PC-9 (cell line): ENCODE measurements at regions not wholly inside any gene's neighbourhood (a gene's known extent, or its start where the extent isn't known, plus 50 kb on each side); places are given as distances from the start of the nearest gene placed in this dataset.

Experiments used
- BruUV-seq: library from RNA; stranded (reverse); fragments of 400-500 nt; replicated peaks from 2 replicates; lab custom pipeline; 2021; lab: Mats Ljungman, UMichigan
- CTCF ChIA-PET: fragments of 300-600 bp; sonication (Branson Sonifier 250); formaldehyde crosslinking; loops from one replicate; lab custom pipeline; 2022; ENCODE audit warnings: antibody characterized with exemption; lab: Charles Lee
- POLR2A ChIA-PET: fragments of 300-600 bp; sonication (Branson Sonifier 250); formaldehyde crosslinking; loops from one replicate; lab custom pipeline; 2022; ENCODE audit warnings: antibody characterized with exemption; ENCODE audit not compliant: unreplicated experiment; lab: Charles Lee
- DNase-seq, 2 experiments: peaks; one replicate each; pipeline versions ENCODE4 v3.0.0 to v3.0.0-alpha.2; 2015 to 2022; ENCODE audit warnings: mixed read lengths in 1 of 2
- H2AFZ ChIP-seq: fragments of 200-600 bp; sonication (generic); 2 replicates; pipeline ENCODE4 v1.8.1; 2017; ENCODE audit warnings: antibody characterized with exemption
- H3F3A ChIP-seq: fragments of 200-600 bp; sonication (generic); 2 replicates; pipeline ENCODE4 v1.8.1; 2017; ENCODE audit warnings: antibody characterized with exemption, mild to moderate bottlenecking, low read depth; ENCODE audit not compliant: insufficient read depth
- H3K27ac ChIP-seq: fragments of 200-600 bp; sonication (generic); 2 replicates; pipeline ENCODE4 v1.6.1; 2016; ENCODE audit warnings: mixed run types
- H3K27me3 ChIP-seq: fragments of 200-600 bp; sonication (generic); 2 replicates; pipeline ENCODE4 v1.6.1; 2016; ENCODE audit warnings: low read depth, mixed run types; ENCODE audit not compliant: insufficient read depth
- H3K36me3 ChIP-seq: fragments of 200-600 bp; sonication (generic); 2 replicates; pipeline ENCODE4 v1.6.1; 2016; ENCODE audit warnings: low read depth, mixed run types
- H3K4me1 ChIP-seq: fragments of 200-600 bp; sonication (generic); replicated peaks from 2 replicates; pipeline ENCODE4 v1.6.1; 2016; ENCODE audit warnings: mixed run types; ENCODE audit not compliant: insufficient read depth
- H3K4me2 ChIP-seq: fragments of 200-600 bp; sonication (generic); 2 replicates; pipeline ENCODE4 v1.6.1; 2017; ENCODE audit warnings: mixed run types
- H3K4me3 ChIP-seq: fragments of 200-600 bp; sonication (generic); 2 replicates; pipeline ENCODE4 v1.6.1; 2016; ENCODE audit warnings: mixed run types
- H3K79me2 ChIP-seq: fragments of 200-600 bp; sonication (generic); 2 replicates; pipeline ENCODE4 v1.6.1; 2017; ENCODE audit warnings: low read depth, mixed run types
- H3K9me2 ChIP-seq: fragments of 200-600 bp; sonication (generic); 2 replicates; pipeline ENCODE4 v1.8.1; 2017; ENCODE audit warnings: mild to moderate bottlenecking; ENCODE audit not compliant: insufficient read depth
- H3K9me3 ChIP-seq: fragments of 200-600 bp; sonication (generic); 2 replicates; pipeline ENCODE4 v1.8.1; 2016; ENCODE audit warnings: low read depth; ENCODE audit not compliant: insufficient read depth
- H4K20me1 ChIP-seq: fragments of 200-600 bp; sonication (generic); 2 replicates; pipeline ENCODE4 v1.8.1; 2017; ENCODE audit not compliant: insufficient read depth
- CTCF ChIP-seq: fragments of 200-600 bp; sonication (generic); conservative IDR thresholded peaks from 2 replicates; pipeline ENCODE4 v1.6.1; 2017; ENCODE audit warnings: mixed run types, antibody characterized with exemption, mild to moderate bottlenecking, moderate library complexity
- EZH2 ChIP-seq: fragments of 200-600 bp; sonication (generic); IDR thresholded peaks from 2 replicates; pipeline ENCODE4 v1.8.0; 2017; ENCODE audit warnings: antibody characterized with exemption, low read depth
- intact Hi-C: fragments of 100-400 bp; cut with micrococcal nuclease; formaldehyde crosslinking; loops from one replicate; pipeline ENCODE4 v1.10.0; 2022; ENCODE audit not compliant: unreplicated experiment

DNA sequence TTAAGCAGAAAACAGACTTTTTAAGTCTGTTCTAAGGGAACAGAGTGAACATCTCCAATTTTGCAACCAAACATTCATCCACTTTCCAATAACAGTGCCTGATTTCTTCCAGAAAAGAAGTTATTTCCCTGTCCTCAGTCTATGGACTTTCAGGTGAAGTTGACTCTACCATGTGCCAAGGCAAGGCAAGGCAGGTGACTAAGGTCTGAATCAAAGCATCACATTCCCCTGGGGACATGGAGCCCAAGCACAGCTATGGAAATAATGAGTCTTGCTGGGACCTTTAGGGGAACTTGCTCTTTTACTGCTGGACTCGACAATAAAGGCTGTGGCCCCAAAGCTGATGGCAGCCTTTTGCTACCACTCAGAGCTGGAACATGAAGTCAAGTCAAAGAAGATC is 182.2 kb downstream of the FGFR2 start:
- no peaks in the 10 kb centered on the region for H3K9me3 ChIP-seq
- no peaks in the 10 kb centered on the region for H3K36me3 ChIP-seq
- no peak for DNase-seq
- no peak overlapping the region for H2AFZ ChIP-seq
- no peaks in the 10 kb centered on the region for H3K79me2 ChIP-seq
- TF ChIP-seq EZH2 (no peak), CTCF (no peak)
- H3K4me2 ChIP-seq: no peak overlapping the region
- no peaks in the 10 kb centered on the region for H4K20me1 ChIP-seq
- CTCF ChIA-PET: no interaction called here
- intact Hi-C loops: no loop called here
- H3K4me1 ChIP-seq: no peaks in the 10 kb centered on the region
- BruUV-seq: no TSS peak
- H3K9me2 ChIP-seq: no peaks in the 10 kb centered on the region
- no peaks in the 10 kb centered on the region for H3F3A ChIP-seq
- POLR2A ChIA-PET: no interaction called here
- H3K27me3 ChIP-seq: 0 out of 2 replicates have a peak, but pooled peaks cover 10% of the 10 kb centered on the region
- no peak overlapping the region for H3K27ac ChIP-seq
- no peak overlapping the region for H3K4me3 ChIP-seq

GRCh38 chr10:121417298-121417697 is 180.9 kb downstream of the FGFR2 start:
- TF ChIP-seq CTCF (no peak), EZH2 (no peak)
- Histone ChIP-seq H3K4me2 (no peak overlapping the region), H4K20me1 (no peaks in the 10 kb centered on the region), H3K4me1 (no peaks in the 10 kb centered on the region), H3K79me2 (no peaks in the 10 kb centered on the region), H3F3A (no peaks in the 10 kb centered on the region), H3K27me3 (0 out of 2 replicates have a peak, but pooled peaks cover 19% of the 10 kb centered on the region), H3K27ac (no peak overlapping the region), H3K9me2 (no peaks in the 10 kb centered on the region), H2AFZ (no peak overlapping the region), H3K36me3 (no peaks in the 10 kb centered on the region), H3K9me3 (no peaks in the 10 kb centered on the region), H3K4me3 (no peak overlapping the region)
- DNase-seq: no peak
- BruUV-seq: no TSS peak
- ChIA-PET CTCF (interaction anchor here (0.6 kb wide), 1 partner anchor 484 kb away, joined by 4 read pairs; no protein-coding TSS in a partner anchor), POLR2A (no interaction called here)
- intact Hi-C loops: no loop called here

- no peaks in the 10 kb centered on the region for H4K20me1 ChIP-seq
- CTCF ChIA-PET: no interaction called here
- no peak overlapping the region for H3K4me2 ChIP-seq
- intact Hi-C loops: no loop called here
- no peaks in the 10 kb centered on the region for H3K4me1 ChIP-seq
- no peak overlapping the region for H3K4me3 ChIP-seq
- no peaks in the 10 kb centered on the region for H3K9me2 ChIP-seq
- TF ChIP-seq EZH2: no peak
- no peak for TF ChIP-seq CTCF
- no peaks in the 10 kb centered on the region for H3F3A ChIP-seq
- H3K27ac ChIP-seq: no peak overlapping the region
- H2AFZ ChIP-seq: no peak overlapping the region
- no TSS peak for BruUV-seq
- POLR2A ChIA-PET: no interaction called here
- no peaks in the 10 kb centered on the region for H3K9me3 ChIP-seq
- H3K27me3 ChIP-seq: 0 out of 2 replicates have a peak, but pooled peaks cover 19% of the 10 kb centered on the region
- no peaks in the 10 kb centered on the region for H3K79me2 ChIP-seq
- no peaks in the 10 kb centered on the region for H3K36me3 ChIP-seq
- no peak for DNase-seq
Measured at GRCh38 chr10:121418126-121418777, 180.0 kb downstream of the FGFR2 start.
